HEK293 (cell line): ENCODE measurements at regions not wholly inside any gene's neighbourhood (a gene's known extent, or its start where the extent isn't known, plus 50 kb on each side); places are given as distances from the start of the nearest gene placed in this dataset.

Experiments
- CTCF ChIA-PET: fragments of 350-600 bp; formaldehyde crosslinking; extraction: SDS; loops from one replicate; lab custom pipeline; 2021; ENCODE audit warnings: antibody characterized with exemption; lab: Yijun Ruan, JAX
- POLR2A ChIA-PET: fragments of 300-600 bp; formaldehyde crosslinking; extraction: SDS; loops from one replicate; lab custom pipeline; 2020; ENCODE audit warnings: antibody characterized with exemption, inconsistent platforms; lab: Yijun Ruan, JAX
- H3K27ac ChIP-seq: fragments of 200-500 bp; sonication (Bioruptor generic); 2 replicates; pipeline ENCODE4 v1.5.1; 2014; ENCODE audit warnings: low read depth, low read length, control low read depth, inconsistent platforms; ENCODE audit errors: extremely low read depth
- H3K36me3 ChIP-seq, 2 experiments: fragments of 200-500 bp in 1 of 2; sonication (Bioruptor generic) in 1 of 2; 1 replicate in 1 of 2; 2 replicates in 1 of 2; pipeline ENCODE4 v1.5.1; 2014 to 2017; ENCODE audit warnings: inconsistent platforms in 2 of 2, low read length in 2 of 2; ENCODE audit not compliant: control insufficient read depth in 2 of 2, insufficient read depth in 1 of 2
- H3K4me1 ChIP-seq: fragments of 200-500 bp; sonication (Bioruptor generic); 2 replicates; pipeline ENCODE4 v1.5.1; 2014; ENCODE audit warnings: mild to moderate bottlenecking, low read length, inconsistent platforms; ENCODE audit not compliant: control insufficient read depth, insufficient read depth
- H3K4me3 ChIP-seq: 2 replicates; pipeline ENCODE4 v1.5.1; 2011; ENCODE audit warnings: low read depth, mild to moderate bottlenecking, control low read depth, low read length, moderate library complexity
- H3K9me3 ChIP-seq: fragments of 200-500 bp; sonication (Bioruptor generic); 2 replicates; pipeline ENCODE4 v1.5.1; 2014; ENCODE audit warnings: low read depth, low read length, inconsistent platforms; ENCODE audit not compliant: control insufficient read depth, insufficient read depth
- BCL11A ChIP-seq: fragments of 450-650 bp; formaldehyde crosslinking; IDR thresholded peaks from 2 replicates; pipeline ENCODE4 v1.5.1; 2016; ENCODE audit warnings: low read depth, missing biosample characterization, missing genetic modification characterization
- GLI4 ChIP-seq: fragments of 450-650 bp; formaldehyde crosslinking; IDR thresholded peaks from 2 replicates; pipeline ENCODE4 v1.5.1; 2016; ENCODE audit warnings: missing biosample characterization, missing genetic modification characterization
- KLF16 ChIP-seq: fragments of 450-650 bp; formaldehyde crosslinking; IDR thresholded peaks from 2 replicates; pipeline ENCODE4 v1.5.1; 2017; ENCODE audit warnings: missing biosample characterization, missing genetic modification characterization
- KLF7 ChIP-seq: fragments of 450-650 bp; formaldehyde crosslinking; IDR thresholded peaks from 2 replicates; pipeline ENCODE4 v1.5.1; 2016; ENCODE audit warnings: missing biosample characterization, missing genetic modification characterization, borderline replicate concordance
- OSR2 ChIP-seq: fragments of 450-650 bp; formaldehyde crosslinking; IDR thresholded peaks from 2 replicates; pipeline ENCODE4 v1.5.1; 2016; ENCODE audit warnings: missing biosample characterization, missing genetic modification characterization
- SCRT1 ChIP-seq: fragments of 450-650 bp; formaldehyde crosslinking; IDR thresholded peaks from 2 replicates; pipeline ENCODE4 v1.5.1; 2016; ENCODE audit warnings: missing biosample characterization, missing genetic modification characterization, borderline replicate concordance
- WT1 ChIP-seq: fragments of 450-650 bp; formaldehyde crosslinking; IDR thresholded peaks from 2 replicates; pipeline ENCODE4 v1.5.1; 2016; ENCODE audit warnings: missing biosample characterization, missing genetic modification characterization
- ZBTB48 ChIP-seq: fragments of 450-650 bp; formaldehyde crosslinking; IDR thresholded peaks from 2 replicates; pipeline ENCODE4 v1.5.1; 2016; ENCODE audit warnings: missing biosample characterization, missing genetic modification characterization
- ZBTB7A ChIP-seq: fragments of 450-650 bp; formaldehyde crosslinking; IDR thresholded peaks from 2 replicates; pipeline ENCODE4 v1.5.1; 2016; ENCODE audit warnings: low read depth, missing biosample characterization, missing genetic modification characterization
- ZEB2 ChIP-seq: fragments of 450-650 bp; formaldehyde crosslinking; IDR thresholded peaks from 2 replicates; pipeline ENCODE4 v1.5.1; 2016; ENCODE audit warnings: missing biosample characterization, missing genetic modification characterization
- ZIC2 ChIP-seq: fragments of 450-650 bp; formaldehyde crosslinking; IDR thresholded peaks from 2 replicates; pipeline ENCODE4 v1.5.1; 2016; ENCODE audit warnings: missing biosample characterization, missing genetic modification characterization
- ZNF112 ChIP-seq: fragments of 450-650 bp; formaldehyde crosslinking; IDR thresholded peaks from 2 replicates; pipeline ENCODE4 v1.5.0; 2017; ENCODE audit warnings: missing biosample characterization, missing genetic modification characterization
- ZNF146 ChIP-seq: fragments of 450-650 bp; formaldehyde crosslinking; IDR thresholded peaks from 2 replicates; pipeline ENCODE4 v1.5.1; 2016; ENCODE audit warnings: missing biosample characterization, missing genetic modification characterization
- ZNF16 ChIP-seq: fragments of 450-650 bp; formaldehyde crosslinking; IDR thresholded peaks from 2 replicates; pipeline ENCODE4 v1.5.1; 2016; ENCODE audit warnings: low read depth, missing biosample characterization, missing genetic modification characterization
- ZNF24 ChIP-seq: fragments of 450-650 bp; formaldehyde crosslinking; IDR thresholded peaks from 2 replicates; pipeline ENCODE4 v1.5.1; 2016; ENCODE audit warnings: missing biosample characterization, missing genetic modification characterization
- ZNF248 ChIP-seq: fragments of 450-650 bp; formaldehyde crosslinking; IDR thresholded peaks from 2 replicates; pipeline ENCODE4 v1.5.1; 2017; ENCODE audit warnings: missing biosample characterization, missing genetic modification characterization
- ZNF394 ChIP-seq: fragments of 450-650 bp; formaldehyde crosslinking; IDR thresholded peaks from 2 replicates; pipeline ENCODE4 v1.5.1; 2016; ENCODE audit warnings: missing biosample characterization, missing genetic modification characterization, mild to moderate bottlenecking, moderate library complexity, borderline replicate concordance
- ZNF544 ChIP-seq: fragments of 450-650 bp; formaldehyde crosslinking; IDR thresholded peaks from 2 replicates; pipeline ENCODE4 v1.5.0; 2017; ENCODE audit warnings: missing biosample characterization, missing genetic modification characterization
- ZNF560 ChIP-seq: fragments of 450-650 bp; formaldehyde crosslinking; IDR thresholded peaks from 2 replicates; pipeline ENCODE4 v1.5.1; 2017; ENCODE audit warnings: missing biosample characterization, missing genetic modification characterization, borderline replicate concordance
- ZNF707 ChIP-seq: fragments of 450-650 bp; formaldehyde crosslinking; IDR thresholded peaks from 2 replicates; pipeline ENCODE4 v1.5.1; 2016; ENCODE audit warnings: missing biosample characterization, missing genetic modification characterization
- ZNF776 ChIP-seq: fragments of 450-650 bp; formaldehyde crosslinking; IDR thresholded peaks from 2 replicates; pipeline ENCODE4 v1.5.0; 2017; ENCODE audit warnings: missing biosample characterization, missing genetic modification characterization, borderline replicate concordance
- ZNF777 ChIP-seq: fragments of 450-650 bp; formaldehyde crosslinking; IDR thresholded peaks from 2 replicates; pipeline ENCODE4 v1.5.1; 2017; ENCODE audit warnings: missing biosample characterization, missing genetic modification characterization, borderline replicate concordance
- TF ChIP-seq, protein P1 (sequence below): fragments of 450-650 bp; formaldehyde crosslinking; IDR thresholded peaks from 2 replicates; pipeline ENCODE4 v1.5.1; 2016; ENCODE audit warnings: missing biosample characterization, missing genetic modification characterization
- TF ChIP-seq, protein P2 (sequence below): fragments of 450-650 bp; formaldehyde crosslinking; IDR thresholded peaks from 2 replicates; pipeline ENCODE4 v1.5.1; 2016; ENCODE audit warnings: missing biosample characterization, missing genetic modification characterization
- TF ChIP-seq, protein P3 (sequence below): fragments of 450-650 bp; formaldehyde crosslinking; IDR thresholded peaks from 2 replicates; pipeline ENCODE4 v1.5.1; 2017; ENCODE audit warnings: missing biosample characterization, missing genetic modification characterization
- TF ChIP-seq, protein P4 (sequence below): fragments of 450-650 bp; formaldehyde crosslinking; IDR thresholded peaks from 2 replicates; pipeline ENCODE4 v1.5.1; 2017; ENCODE audit warnings: missing biosample characterization, missing genetic modification characterization
- TF ChIP-seq, protein P5 (sequence below): fragments of 450-650 bp; formaldehyde crosslinking; IDR thresholded peaks from 2 replicates; pipeline ENCODE4 v1.5.1; 2016; ENCODE audit warnings: missing biosample characterization, missing genetic modification characterization, borderline replicate concordance

DNA sequence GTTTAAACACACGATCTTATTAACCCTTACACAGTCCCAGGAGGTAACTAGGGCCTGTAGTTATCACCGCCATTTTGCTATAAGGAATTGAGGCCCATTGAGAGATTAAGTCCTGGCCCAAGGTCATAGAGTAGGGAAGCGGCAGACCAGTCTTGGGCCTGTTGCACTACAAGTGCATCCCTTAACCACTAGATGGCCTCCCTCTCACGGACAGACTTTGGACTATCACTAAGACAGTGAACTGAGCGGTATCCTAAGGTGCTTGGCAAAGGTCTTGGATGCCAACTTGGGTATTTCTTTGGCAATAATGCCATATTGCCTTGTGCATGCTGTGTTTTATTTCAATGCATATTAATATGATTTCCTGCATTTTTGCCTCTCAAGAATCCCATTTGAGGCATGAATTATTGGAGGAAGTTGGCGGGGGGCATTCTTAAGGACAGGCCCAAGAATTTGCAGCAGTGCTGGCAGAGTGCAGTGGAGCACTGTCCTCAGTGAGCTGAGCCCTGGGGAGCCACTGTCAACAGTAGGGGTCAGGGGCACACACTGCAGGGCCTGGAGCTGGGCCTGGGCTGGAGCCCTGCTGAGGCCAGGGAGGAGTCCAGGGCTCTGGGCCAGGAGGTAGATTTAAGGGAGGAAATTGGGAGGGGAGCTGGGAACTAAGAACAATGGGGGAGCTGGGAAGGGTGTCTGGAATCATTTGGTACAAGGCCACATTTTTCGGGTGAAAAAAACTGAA, 147.4 kb downstream of the SMIM20 start (continued):
- TF ChIP-seq ZIC2 (tag by site-specific recombination), result peak; percentile 72; the same call in 1 of the 2 replicates
- no peak for TF ChIP-seq GLI4 (tag by site-specific recombination)
- no peak for TF ChIP-seq ZBTB7A (tag by site-specific recombination)
- no peak for TF ChIP-seq ZEB2 (tag by site-specific recombination)
- TF ChIP-seq ZBTB48 (tag by site-specific recombination), result no peak
- TF ChIP-seq, protein P1, sequence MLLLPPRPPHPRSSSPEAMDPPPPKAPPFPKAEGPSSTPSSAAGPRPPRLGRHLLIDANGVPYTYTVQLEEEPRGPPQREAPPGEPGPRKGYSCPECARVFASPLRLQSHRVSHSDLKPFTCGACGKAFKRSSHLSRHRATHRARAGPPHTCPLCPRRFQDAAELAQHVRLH (tag by site-specific recombination), result no peak
- TF ChIP-seq, protein P2, sequence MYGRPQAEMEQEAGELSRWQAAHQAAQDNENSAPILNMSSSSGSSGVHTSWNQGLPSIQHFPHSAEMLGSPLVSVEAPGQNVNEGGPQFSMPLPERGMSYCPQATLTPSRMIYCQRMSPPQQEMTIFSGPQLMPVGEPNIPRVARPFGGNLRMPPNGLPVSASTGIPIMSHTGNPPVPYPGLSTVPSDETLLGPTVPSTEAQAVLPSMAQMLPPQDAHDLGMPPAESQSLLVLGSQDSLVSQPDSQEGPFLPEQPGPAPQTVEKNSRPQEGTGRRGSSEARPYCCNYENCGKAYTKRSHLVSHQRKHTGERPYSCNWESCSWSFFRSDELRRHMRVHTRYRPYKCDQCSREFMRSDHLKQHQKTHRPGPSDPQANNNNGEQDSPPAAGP (tag by site-specific recombination), result no peak
- TF ChIP-seq WT1, result no peak
- TF ChIP-seq ZNF394 (tag by site-specific recombination), result no peak
- no peak for TF ChIP-seq ZNF777 (tag by site-specific recombination)
- no peak for TF ChIP-seq ZNF146 (tag by site-specific recombination)
- no peak for TF ChIP-seq ZNF544 (tag by site-specific recombination)
- TF ChIP-seq SCRT1 (tag by site-specific recombination), result 0 out of 2 replicates have a peak, but pooled peaks have one; percentile 42
- no peak for TF ChIP-seq OSR2 (tag by site-specific recombination)
- TF ChIP-seq ZNF560 (tag by site-specific recombination), result no peak
- TF ChIP-seq ZNF16 (tag by site-specific recombination), result no peak
- TF ChIP-seq, protein P3, sequence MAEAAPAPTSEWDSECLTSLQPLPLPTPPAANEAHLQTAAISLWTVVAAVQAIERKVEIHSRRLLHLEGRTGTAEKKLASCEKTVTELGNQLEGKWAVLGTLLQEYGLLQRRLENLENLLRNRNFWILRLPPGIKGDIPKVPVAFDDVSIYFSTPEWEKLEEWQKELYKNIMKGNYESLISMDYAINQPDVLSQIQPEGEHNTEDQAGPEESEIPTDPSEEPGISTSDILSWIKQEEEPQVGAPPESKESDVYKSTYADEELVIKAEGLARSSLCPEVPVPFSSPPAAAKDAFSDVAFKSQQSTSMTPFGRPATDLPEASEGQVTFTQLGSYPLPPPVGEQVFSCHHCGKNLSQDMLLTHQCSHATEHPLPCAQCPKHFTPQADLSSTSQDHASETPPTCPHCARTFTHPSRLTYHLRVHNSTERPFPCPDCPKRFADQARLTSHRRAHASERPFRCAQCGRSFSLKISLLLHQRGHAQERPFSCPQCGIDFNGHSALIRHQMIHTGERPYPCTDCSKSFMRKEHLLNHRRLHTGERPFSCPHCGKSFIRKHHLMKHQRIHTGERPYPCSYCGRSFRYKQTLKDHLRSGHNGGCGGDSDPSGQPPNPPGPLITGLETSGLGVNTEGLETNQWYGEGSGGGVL (tag by site-specific recombination), result no peak
- no peak for TF ChIP-seq BCL11A (tag by site-specific recombination)

DNA sequence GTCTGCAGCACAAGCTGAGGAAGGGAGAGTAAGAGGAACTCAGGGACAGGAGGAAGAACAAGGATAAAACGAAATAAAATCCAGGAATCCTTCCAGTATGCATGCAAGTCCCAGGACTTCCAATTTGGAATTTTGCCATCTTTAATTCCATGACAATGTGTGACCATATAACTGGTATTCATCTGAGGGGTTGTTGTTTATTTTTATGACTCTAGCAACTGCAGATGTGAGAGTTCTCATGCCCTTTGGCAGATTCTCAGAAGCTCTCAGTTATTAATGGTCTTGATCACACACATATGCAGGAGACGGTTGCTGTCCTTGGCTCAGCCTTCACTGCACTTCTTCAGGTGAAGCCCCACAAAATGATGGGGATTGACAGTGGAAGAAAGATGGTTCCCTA, 148.2 kb downstream of the SMIM20 start:
- Histone ChIP-seq H3K27ac (no peak overlapping the region), H3K36me3 (no peaks in the 10 kb centered on the region), H3K4me3 (no peak overlapping the region), H3K9me3 (no peaks in the 10 kb centered on the region), H3K4me1 (no peaks in the 10 kb centered on the region)
- ChIA-PET POLR2A (interaction anchor here (0.6 kb wide), 1 partner anchor 15 kb away, joined by 4 read pairs; no protein-coding TSS in a partner anchor), CTCF (interaction anchor here (0.6 to 1.1 kb wide), 6 partner anchors 18 to 269 kb away, joined by 3 to 6 read pairs (median 4); no protein-coding TSS in a partner anchor)
- TF ChIP-seq ZNF112 (tag by site-specific recombination), result no peak
- no peak for TF ChIP-seq ZNF248 (tag by site-specific recombination)
- no peak for TF ChIP-seq KLF7 (tag by site-specific recombination)
- TF ChIP-seq WT1, result no peak
- TF ChIP-seq, protein P4, sequence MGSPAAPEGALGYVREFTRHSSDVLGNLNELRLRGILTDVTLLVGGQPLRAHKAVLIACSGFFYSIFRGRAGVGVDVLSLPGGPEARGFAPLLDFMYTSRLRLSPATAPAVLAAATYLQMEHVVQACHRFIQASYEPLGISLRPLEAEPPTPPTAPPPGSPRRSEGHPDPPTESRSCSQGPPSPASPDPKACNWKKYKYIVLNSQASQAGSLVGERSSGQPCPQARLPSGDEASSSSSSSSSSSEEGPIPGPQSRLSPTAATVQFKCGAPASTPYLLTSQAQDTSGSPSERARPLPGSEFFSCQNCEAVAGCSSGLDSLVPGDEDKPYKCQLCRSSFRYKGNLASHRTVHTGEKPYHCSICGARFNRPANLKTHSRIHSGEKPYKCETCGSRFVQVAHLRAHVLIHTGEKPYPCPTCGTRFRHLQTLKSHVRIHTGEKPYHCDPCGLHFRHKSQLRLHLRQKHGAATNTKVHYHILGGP, result no peak
- no peak for TF ChIP-seq ZNF560 (tag by site-specific recombination)
- TF ChIP-seq ZNF707 (tag by site-specific recombination), result no peak
- TF ChIP-seq ZNF24 (tag by site-specific recombination), result no peak
- TF ChIP-seq ZNF776, result no peak
- no peak for TF ChIP-seq ZBTB7A (tag by site-specific recombination)
- no peak for TF ChIP-seq KLF16
- TF ChIP-seq, protein P5, sequence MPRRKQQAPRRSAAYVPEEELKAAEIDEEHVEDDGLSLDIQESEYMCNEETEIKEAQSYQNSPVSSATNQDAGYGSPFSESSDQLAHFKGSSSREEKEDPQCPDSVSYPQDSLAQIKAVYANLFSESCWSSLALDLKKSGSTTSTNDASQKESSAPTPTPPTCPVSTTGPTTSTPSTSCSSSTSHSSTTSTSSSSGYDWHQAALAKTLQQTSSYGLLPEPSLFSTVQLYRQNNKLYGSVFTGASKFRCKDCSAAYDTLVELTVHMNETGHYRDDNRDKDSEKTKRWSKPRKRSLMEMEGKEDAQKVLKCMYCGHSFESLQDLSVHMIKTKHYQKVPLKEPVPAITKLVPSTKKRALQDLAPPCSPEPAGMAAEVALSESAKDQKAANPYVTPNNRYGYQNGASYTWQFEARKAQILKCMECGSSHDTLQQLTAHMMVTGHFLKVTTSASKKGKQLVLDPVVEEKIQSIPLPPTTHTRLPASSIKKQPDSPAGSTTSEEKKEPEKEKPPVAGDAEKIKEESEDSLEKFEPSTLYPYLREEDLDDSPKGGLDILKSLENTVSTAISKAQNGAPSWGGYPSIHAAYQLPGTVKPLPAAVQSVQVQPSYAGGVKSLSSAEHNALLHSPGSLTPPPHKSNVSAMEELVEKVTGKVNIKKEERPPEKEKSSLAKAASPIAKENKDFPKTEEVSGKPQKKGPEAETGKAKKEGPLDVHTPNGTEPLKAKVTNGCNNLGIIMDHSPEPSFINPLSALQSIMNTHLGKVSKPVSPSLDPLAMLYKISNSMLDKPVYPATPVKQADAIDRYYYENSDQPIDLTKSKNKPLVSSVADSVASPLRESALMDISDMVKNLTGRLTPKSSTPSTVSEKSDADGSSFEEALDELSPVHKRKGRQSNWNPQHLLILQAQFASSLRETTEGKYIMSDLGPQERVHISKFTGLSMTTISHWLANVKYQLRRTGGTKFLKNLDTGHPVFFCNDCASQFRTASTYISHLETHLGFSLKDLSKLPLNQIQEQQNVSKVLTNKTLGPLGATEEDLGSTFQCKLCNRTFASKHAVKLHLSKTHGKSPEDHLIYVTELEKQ (tag by site-specific recombination), result no peak
